Stimulated activated CD8-positive, alpha-beta memory T cell treated with anti-CD3 and anti-CD28 coated beads, Interleukin-4, amount 100 ng/mL, for 48 hours (primary cell): ENCODE measurements at regions not wholly inside any gene's neighbourhood (a gene's known extent, or its start where the extent isn't known, plus 50 kb on each side); places are given as distances from the start of the nearest gene placed in this dataset.

Experiments
- DNase-seq: peaks from one replicate; pipeline ENCODE4 v3.0.0-alpha.2; 2020

DNA sequence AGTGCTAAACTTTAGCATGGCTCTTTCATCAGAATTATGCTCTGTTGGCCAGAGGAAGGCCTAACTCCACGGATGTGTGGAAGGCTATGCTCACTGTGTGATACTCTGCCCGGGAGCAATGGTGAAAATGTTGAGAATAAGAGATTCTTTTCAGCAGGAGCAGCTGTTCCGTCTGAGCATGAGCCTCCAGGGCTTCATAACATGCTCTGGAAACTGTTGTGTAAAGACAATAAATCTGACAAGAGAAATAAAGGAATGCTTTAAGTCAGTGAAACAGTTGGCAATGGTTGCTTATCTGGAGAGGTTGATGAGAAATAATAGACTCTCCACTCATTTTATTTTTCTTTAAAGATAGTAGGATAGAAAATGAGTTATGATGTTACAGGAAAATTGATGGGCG lies 269.8 kb downstream of the DIPK2A start:
- DNase-seq = no peak

DNA sequence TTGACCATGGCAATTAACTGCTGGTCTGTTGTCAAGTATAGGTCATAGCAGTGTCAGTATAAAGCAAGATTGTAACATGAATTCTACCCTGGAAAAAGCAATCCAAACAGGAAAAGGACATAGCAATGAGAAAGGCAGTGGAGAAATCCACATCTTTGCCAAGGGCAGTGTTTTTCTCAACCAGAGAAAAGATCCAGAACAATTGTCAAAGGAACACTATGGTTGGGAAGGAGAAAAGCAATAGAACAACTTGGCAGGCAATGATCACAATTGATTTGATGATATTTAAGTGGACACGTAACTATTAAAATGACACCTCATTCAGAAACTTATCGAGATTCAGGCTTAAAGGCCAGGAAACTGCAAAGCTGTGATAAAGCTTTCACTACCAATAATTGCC lies 271.1 kb downstream of the DIPK2A start:
- no peak for DNase-seq

DNA sequence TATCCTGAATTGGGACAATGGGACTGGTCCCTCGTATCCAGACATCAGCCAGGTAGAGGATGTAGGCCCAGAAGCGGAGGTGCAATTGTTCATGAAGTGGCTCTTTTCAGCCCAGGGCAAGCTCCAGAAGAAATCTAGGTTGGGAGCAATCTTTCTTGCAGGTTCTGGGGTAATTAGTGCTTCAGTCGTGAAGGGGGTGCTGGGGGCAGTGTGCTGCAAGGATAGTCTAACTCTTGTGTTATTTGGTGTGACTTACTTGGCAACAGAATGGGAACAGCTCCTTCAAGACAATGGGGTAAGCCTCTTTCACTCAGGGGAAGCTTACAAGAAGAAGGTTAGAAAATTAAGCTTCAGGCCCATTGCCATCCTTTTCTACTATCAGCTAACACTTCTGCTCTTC lies 273.0 kb downstream of the DIPK2A start:
- DNase-seq = no peak

DNA sequence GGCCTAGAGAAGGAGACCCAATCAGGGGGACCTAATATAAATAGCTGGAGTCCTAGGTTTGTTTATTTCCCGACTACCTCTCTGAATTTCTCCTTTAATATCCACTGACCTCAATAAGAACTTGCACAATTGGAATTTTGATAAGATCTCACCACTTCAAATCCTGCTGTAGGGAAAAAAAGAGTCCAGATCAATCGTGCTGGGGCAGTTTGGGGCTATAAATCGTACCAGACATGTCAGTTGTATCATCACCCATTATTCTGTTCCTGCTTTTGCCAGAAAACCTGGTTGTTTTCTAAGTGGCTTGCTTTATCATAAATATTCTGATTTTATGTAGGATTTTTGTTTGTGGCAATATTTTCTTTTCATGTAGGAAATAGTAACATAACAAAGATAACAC lies 281.3 kb downstream of the DIPK2A start:
- no peak for DNase-seq

DNA sequence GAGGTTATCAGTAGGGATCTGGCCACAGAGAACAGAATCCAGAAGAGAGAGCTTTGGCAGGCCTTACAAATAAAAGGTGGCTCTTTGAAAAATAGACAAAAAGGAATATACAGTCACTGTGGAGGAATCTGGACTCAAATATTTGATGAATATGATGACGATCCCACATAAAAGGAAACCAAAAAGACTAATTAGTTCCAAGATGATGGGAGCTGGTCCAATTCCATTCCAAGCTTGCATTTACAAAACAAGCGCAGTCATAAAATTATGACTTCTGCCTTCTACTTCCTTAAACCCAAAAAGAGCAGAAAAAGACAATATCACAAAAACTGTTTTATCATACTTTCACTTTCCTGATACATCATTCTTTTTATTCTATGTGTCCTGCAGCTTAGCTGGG lies 285.8 kb downstream of the DIPK2A start:
- DNase-seq = no peak

DNA sequence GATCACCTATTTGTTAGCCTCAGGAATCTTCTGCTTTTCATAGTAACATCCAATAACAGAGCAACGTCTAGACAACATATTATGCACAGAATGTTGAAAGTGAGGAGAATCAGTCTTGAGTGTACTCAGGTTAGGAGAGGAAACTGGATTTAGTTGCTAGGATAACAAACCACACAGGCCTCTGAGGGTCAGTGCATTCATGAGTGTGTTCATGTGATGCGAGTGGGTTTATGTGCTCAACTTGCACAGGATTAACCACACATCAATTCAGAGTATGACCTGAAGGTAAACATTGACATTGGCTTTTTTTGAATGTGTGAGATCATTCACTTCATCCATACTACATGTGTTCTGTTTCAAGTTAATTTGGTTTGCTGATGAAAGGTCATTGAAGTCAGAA lies 287.6 kb downstream of the DIPK2A start:
- no peak for DNase-seq

DNA sequence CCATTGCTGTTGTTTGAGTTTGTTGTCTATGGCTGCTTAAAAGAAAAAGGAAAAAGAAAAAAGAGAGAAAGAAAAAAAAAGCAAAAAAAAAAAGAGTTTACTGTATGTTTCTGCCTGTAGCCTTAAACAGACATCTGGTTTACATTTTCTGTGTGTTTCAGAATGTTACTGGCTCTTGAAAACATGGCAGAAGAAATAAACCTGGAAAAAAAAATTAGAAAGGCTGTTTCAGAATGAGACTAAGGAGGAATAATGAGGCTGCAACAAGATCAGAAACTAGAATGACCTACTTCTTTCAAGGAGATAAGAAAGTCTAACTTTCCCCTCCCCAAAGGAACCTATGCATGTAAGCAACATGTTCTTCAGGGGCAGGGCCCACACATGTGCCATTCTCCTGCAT lies 292.1 kb downstream of the DIPK2A start:
- DNase-seq = no peak

DNA sequence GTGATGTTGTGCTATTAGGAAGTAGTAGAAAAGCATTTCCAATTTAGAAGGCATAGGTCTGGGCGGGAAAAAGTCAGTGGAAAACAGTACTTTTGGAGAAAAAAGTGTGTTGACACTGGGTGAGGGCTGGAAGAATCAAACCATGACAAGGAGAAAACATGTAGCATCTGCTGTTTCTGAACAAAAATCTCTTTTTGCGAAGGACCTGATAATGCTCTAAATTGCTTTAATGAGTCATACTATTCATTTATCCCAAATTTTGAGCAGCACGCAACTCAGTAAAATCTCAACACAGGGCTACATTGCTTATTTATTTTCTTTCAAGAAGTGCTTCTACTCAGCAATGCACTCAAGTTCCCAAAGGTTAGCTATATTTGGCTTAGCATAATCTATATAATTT lies 292.7 kb downstream of the DIPK2A start:
- no peak for DNase-seq

DNA sequence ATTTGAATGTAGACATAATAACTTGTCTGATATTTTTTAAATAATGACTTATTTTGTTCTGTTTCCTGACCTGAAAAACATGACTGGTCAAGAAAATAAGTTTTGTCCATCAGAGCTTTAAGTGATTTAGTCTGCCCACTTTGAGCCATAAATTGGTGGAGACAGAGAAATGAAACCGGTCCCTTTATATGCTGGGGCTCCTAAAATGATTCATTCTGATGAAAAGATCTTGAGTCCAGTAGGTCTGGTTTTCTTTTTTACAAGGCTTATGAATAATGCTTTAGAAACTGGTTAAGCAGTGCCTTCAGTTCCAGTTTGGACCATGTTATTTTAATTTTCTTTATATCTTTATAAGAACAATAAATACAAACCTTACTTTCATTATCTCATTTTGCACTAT lies 293.2 kb downstream of the DIPK2A start:
- no peak for DNase-seq

DNA sequence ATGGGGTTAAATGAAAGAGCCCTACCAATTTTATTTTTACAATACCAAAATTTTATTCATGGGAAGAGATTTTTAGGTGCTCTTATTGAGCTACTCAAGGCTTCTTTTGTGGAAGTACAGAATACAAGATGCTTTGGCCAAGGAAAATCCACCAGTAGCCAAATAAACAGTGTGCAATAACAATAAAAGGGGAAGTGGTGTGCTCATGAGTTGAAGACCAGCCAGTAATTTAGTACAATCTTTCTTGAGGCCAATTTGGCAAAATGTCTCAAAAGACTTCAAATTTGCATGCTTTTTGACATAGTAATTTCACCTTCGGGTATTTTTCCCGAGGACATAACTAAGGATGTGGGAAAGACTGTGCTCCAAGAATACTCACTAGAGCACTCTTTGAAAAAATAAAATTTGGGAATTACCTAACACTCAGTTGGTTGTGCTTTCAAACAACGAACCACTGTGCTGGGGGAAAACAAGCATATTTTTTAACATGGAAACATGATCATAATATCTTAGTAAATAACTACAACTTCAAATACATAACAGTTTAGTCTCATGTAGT lies 294.0 kb downstream of the DIPK2A start:
- no peak for DNase-seq

DNA sequence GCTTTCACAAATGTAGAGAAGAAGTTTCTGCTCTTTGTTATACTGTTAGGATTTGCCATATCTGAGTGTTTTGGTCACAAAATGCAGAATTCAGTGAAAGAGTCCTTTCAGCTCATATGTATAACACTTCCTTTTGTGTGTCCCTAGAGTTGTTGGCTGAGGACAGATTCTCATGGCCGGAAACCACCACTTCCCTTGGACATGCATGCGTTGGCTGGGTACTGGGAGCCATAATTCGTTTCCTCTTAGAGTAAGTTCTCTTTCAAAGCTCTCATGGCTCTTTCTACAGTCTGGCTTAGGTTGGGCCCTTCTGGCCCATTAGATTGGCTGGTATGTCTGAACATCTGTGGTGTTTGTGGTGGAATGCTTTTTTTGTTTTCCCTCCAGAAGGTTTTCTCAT lies 298.5 kb downstream of the DIPK2A start:
- DNase-seq = no peak

DNA sequence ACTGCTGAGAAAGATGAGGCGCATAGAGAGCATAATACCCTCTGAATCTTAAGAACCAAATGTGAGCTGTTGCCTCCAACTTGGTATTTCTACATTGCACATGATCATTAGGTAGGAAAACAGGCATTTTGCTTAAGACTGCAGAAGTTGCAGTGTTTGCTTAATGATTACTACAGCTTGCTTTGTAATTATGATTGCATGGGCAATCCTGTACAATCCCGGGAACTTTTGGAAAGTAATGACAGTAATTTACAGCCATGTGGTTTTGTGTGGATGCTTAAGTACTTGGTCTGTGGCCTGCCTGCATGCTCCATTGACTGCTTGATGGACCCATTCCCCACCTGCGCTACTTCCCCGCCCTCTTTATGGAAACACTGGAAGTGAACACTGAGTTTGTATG lies 301.1 kb downstream of the DIPK2A start:
- DNase-seq = no peak

DNA sequence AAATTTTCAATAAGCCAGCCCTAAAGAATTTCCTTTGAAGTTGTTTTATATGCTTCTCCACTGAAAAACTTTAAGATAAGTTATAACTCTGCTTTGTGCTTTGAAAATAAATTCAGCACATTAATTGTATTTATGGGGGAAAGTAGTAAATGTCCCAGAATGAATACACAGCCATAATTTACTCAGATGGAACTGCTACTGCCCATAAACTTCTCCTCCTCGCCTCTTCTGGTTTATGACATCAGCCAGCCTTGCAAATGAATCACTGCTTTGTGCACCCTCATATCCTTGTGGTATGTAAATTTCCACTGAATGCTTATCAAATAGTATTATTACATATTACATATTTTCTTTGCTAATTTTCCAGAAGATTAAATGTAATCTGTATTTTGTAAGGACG lies 302.0 kb downstream of the DIPK2A start:
- DNase-seq = no peak

DNA sequence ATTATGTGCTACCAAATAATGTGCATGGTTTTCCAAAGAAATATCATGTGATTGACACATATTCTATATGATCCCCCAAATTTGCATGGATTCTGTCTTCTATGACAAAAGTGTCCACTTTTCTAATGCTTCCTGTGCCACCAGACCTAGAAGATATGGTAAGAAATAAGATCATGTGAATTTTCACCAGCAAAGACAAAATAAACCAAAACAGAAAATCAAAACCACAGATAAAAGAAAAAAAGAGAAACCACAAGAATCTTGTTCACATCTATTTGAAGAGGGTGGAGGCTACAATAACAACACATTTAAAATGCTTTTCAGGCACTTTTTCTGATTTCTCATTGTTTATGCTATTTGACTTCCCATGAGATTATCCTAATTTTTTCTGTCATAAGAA lies 303.4 kb downstream of the DIPK2A start:
- DNase-seq = no peak

DNA sequence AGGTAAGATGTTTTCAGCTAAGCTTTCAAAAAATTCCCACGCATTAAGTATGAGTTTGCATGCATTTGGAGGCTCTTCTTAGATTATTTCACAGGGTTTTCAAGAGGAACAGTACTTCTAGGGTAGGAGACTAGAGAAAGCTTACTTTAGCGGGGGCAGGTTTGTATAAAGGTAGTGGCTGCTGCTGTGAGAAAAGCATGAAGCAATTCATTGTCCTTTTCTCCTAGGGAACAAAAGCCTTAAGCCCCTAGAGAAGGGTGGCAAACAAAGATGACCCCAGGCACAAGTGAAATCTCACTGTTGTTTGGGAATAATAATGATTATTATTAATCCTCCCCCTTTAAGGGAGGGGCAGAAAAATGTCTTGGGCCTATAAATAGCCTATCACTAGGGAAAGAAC lies 310.7 kb downstream of the DIPK2A start:
- no peak for DNase-seq

DNA sequence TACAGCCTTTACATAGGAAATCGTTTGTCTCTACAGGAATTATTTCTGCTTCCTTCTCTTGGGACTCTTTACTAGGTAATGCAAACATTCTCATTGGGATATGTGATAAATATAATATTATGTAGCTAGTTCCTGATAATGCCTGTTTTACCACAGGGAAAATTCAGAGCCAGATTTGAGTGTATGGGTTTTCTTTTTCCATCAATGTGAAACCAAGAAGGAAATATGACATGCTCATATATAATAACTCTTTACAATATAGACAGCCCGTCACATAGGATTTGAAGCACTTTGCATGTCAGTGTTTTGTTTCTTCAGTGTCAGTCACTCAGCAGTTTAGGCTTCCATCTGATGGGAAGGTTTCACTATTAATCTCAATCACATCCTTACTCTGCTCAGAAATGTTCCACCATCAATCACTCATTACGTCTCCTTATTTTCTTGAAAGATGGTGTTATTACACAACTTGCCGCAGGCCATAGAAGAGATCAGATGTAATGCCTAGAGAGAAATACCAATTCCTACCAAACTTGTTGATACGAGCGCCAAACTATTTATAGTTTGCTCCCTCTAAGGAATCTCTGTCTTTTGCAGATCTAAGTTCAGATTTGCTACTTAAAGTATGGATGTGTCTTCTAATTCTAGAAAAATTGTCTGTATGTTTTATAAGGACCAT lies 314.8 kb downstream of the DIPK2A start:
- no peak for DNase-seq

DNA sequence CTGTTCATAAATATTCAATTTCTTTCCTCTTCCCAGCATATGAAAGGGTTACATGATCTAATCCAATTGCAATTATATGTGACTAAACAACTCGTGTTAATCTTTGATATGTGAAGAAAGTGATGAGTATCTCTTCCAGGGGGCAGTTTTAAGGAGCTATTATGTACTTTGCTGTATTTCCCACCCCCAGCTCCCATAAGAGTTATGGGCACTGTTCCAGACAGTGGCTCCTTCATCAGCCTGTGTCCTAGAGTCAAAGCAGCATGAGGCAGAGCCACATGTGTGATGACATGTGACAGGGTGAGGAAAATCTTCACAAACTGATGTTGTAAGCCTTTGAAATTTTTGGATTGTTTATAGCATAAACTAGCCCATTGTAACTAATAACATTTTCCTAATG lies 315.4 kb downstream of the DIPK2A start:
- no peak for DNase-seq

DNA sequence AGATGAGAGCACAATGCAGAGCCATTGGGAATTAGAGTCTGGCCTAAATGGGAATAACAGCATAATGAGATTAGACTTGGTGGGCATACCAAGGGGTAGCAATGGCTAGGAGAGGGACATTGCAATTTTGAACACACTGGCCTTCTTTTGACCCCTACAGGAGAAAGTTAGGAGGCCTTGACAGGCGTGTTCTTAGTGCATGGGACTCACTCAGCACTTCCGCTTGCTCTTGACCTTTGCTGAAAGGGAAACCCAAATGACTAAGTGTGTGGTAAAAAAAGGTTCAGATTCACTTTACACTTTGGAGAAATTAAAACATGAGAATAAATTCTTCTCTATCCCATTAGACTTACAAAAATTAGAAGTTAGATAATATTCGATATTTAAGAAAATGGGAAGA lies 317.4 kb downstream of the DIPK2A start:
- DNase-seq = no peak

DNA sequence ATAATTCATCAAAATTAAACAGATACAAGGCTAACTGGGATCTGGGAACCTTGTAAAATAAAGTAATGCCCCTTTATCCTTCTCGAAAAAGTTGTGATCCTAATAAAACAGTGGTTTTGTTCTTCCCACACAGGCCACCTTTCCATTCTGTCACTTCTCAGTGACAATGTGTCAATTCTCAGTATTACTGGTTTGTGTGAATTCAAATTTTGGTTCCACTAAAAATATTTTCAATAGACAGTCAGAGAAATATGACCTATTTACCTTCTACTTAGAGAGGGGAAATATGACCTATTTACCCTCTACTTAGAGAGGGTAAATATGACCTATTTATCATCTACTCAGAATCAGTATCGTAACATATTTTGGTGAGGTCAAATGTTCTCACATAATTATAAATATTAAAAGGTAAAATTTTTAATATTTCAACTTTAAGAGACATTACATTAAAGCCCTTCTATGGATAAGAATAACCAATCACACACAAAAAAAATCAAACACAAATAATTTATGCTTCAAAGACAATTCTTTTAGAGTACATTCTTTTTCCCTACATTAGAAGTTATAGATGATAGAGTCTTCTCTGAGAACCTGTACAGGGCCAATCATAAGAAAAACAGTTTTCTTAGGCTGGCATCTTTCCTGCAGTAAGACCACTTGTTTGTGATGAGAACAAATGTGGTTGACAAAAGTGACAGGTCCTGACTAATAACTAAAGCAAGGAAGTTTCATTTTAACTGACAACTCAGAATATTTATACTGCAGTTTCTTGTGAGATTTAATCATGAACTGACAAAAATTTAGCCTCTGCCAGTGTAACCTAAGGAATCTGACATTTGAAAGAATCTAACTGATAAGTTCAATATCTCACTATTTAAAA lies 323.3 kb downstream of the DIPK2A start:
- no peak for DNase-seq

DNA sequence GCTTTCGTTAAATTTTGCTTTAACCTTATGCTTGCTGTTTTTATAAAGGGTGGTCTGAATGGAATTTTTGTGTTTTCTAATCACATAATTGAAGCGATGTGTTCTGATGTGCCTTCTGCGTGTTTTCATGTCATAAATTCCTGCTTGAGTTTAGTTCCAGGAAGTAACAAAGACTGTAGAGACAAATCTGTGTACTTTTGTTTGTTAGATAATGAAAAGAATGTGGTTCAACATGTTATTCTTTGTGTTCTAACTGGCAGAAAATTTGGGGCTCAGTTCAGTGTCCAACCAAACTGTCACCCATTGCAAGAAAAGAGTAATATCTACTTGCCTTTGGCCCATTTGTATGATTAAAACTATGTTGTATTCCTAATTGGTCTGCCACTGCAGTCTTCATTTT lies 324.0 kb downstream of the DIPK2A start:
- DNase-seq = no peak

DNA sequence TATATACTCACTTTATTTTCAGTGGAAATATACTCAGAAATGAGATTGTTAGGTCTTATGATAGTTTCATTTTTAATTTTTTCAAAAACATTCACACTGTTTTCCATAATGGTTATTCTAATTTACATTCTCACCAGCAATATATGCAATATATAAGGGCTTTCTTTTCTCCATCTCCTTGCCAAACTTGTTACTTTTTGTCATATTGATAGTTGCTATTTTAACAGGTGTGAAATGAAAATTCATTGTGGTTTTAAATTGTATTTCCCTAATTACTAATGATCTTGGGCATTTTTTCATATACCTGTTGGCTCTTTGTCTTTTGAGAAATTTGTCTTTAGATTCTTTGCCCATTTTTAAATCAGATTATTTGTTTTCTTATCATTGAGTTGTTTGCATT lies 325.2 kb downstream of the DIPK2A start:
- no peak for DNase-seq

DNA sequence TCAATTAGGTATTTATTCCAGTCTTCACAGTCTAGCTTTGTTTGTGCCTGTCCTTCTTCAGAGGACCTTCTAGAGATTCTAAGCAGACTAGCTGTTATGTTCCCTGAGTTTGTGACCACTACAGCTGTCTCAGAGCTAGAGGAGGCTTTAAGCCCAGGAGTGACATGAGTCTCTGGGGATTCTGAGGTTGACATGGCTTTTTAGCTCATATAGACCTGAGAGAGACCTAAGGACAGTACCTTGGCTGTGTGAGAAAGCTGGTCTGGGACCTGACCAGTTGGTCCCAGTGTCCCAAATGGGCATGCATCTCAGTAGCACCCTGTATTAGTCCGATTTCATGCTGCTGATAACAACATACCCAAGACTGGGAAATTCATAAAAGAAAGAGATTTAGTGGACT lies 330.2 kb downstream of the DIPK2A start:
- DNase-seq = no peak

DNA sequence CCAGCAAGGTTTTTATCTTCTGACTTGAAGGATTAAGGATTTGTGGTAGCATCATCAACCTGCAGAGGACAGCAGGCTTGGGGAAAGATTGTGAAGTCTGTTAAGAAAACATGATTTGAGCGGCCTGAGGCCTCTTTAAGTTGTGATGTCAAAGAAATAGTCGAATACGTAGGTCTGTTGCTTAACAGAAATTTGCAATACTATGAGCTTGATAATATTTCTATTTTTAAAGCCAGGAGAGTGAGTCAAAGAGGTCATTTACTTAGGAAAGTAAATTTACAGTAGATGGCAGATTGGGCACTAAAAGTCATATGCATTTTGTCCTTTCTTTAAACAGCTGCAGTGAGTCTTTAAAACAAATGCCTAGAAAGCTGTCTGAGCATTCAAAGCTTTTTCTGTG lies 336.3 kb downstream of the DIPK2A start:
- DNase-seq = no peak

DNA sequence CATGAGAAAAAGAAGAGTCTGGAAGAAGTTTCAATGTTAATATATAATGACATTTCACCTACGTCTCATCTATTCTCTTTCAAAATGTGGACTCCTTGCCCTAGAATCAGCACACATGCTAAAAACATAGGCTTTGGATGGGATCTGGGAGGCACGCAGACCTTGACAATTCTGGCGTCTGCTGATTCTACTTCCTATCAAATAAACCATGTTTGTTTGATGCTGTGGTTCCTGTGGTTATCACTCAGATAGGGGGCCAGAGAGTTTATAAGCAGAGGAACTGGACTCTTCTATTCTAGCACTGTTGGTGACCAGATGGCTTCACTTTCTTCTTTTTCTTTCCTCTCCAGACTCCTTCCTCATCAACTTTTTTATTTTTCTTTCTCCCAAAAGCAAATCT lies 336.8 kb downstream of the DIPK2A start:
- DNase-seq = no peak
